Gastrocnemius medialis (tissue), 4 donors: ENCODE measurements at regions not wholly inside any gene's neighbourhood (a gene's known extent, or its start where the extent isn't known, plus 50 kb on each side); places are given as distances from the start of the nearest gene placed in this dataset.

ENCODE experiments used
- ATAC-seq, 2 donors: fragments of 150-250 bp; one replicate each; pipeline ENCODE4 v1.9.1; 2016
- DNase-seq, 2 donors: peaks; one replicate each; pipeline ENCODE4 v3.0.0-alpha.2; 2019
- H3K27ac ChIP-seq, 4 donors: fragments of 200-600 bp; sonication (generic); 1 replicate in 1 of 4; 2 replicates in 3 of 4; pipeline ENCODE4 v1.5.1; 2016 to 2018; ENCODE audit warnings: mild to moderate bottlenecking in 2 of 4, moderate library complexity in 1 of 4
- H3K27me3 ChIP-seq, 3 donors: fragments of 200-600 bp; sonication (generic) in 2 of 3; 1 replicate in 1 of 3; 2 replicates in 2 of 3; pipeline versions ENCODE4 v1.5.1 to v1.6.0; 2016 to 2019; ENCODE audit warnings: mild to moderate bottlenecking in 1 of 3, moderate library complexity in 1 of 3
- H3K36me3 ChIP-seq, 2 donors: fragments of 200-600 bp; sonication (generic) in 1 of 2; one replicate each; pipeline ENCODE4 v1.5.1; 2017 to 2018
- H3K4me1 ChIP-seq, 2 donors: fragments of 200-600 bp; sonication (generic) in 1 of 2; one replicate each; pipeline ENCODE4 v1.5.1; 2016 to 2017; ENCODE audit warnings: mild to moderate bottlenecking in 2 of 2
- H3K4me3 ChIP-seq, 4 donors: fragments of 200-600 bp; sonication (generic) in 3 of 4; 1 replicate in 1 of 4; 2 replicates in 3 of 4; pipeline ENCODE4 v1.5.1; 2016 to 2019; ENCODE audit warnings: mild to moderate bottlenecking in 2 of 4
- H3K9me3 ChIP-seq, 3 donors: fragments of 200-600 bp; sonication (generic) in 2 of 3; 1 replicate in 1 of 3; 2 replicates in 2 of 3; pipeline ENCODE4 v1.5.1; 2016 to 2019
- POLR2A ChIP-seq, 2 donors: fragments of 450-650 bp; IDR thresholded peaks; one replicate each; pipeline ENCODE4 v1.6.1; 2017; ENCODE audit warnings: antibody characterized with exemption in 2 of 2, mild to moderate bottlenecking in 2 of 2, moderate library complexity in 2 of 2
- in situ Hi-C, 4 donors: fragments of 200-750 bp; cut with MboI; loops; one replicate each; pipeline versions ENCODE4 v1.15.0 to v1.8.0; 2017; ENCODE audit warnings: low sequenced_read_pairs in 4 of 4
- intact Hi-C: fragments of 100-400 bp; cut with DNase I; formaldehyde crosslinking; loops from one replicate; pipeline ENCODE4 v1.15.1; 2023; ENCODE audit warnings: low total_unique reads
- TF ChIP-seq, protein P1 (sequence below), 5 experiments: fragments of 450-650 bp in 3 of 5; fragments of 200-600 bp in 2 of 5; sonication (generic) in 2 of 5; IDR thresholded peaks in 4 of 5; conservative IDR thresholded peaks in 1 of 5; 1 replicate in 4 of 5; 2 replicates in 1 of 5; pipeline ENCODE4 v1.5.1; 2016 to 2019; ENCODE audit warnings: antibody characterized with exemption in 5 of 5, mild to moderate bottlenecking in 3 of 5, moderate library complexity in 3 of 5

DNA sequence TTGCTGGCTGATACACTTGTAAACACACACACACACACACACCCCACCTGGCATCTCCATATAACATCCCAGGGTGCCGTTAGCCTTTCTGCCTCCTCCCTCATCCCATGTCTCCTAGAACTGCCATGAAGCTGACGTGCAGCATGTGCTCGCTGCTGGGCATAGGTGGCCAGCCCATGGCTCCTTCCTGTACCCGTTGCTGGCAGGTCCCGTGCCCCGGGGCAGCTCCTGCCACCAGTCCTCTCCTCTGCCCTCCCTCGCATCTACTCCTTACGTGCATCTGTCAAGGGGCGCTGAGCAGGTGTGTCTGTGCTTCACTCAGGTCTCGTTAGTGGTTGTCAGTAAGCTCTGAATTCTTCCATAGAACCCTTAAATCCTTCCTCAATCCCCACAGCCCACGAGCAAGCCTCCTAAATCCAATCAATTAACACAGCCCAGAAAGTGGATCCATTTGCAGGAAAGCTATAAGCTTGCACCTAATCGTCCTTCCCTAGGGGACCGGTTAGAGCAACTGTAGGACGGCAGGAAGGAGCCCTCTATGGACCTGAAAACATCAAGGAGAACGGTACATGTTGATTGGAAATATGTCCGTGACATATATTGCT lies 218.1 kb upstream of the FOXF1 start:
- H3K27me3 ChIP-seq = peaks cover 57 to 80% (median 69%) of the 10 kb centered on the region in 3 donors
- intact Hi-C loops = no loop called here
- H3K27ac ChIP-seq = no peak overlapping the region
- in situ Hi-C loops = no loop called here
- no peaks in the 10 kb centered on the region for H3K36me3 ChIP-seq
- no peak overlapping the region for H3K4me3 ChIP-seq
- DNase-seq = no peak
- H3K4me1 ChIP-seq = no peaks in the 10 kb centered on the region
- ATAC-seq = no peak
- H3K9me3 ChIP-seq = no peaks in the 10 kb centered on the region
- TF ChIP-seq, protein P1, sequence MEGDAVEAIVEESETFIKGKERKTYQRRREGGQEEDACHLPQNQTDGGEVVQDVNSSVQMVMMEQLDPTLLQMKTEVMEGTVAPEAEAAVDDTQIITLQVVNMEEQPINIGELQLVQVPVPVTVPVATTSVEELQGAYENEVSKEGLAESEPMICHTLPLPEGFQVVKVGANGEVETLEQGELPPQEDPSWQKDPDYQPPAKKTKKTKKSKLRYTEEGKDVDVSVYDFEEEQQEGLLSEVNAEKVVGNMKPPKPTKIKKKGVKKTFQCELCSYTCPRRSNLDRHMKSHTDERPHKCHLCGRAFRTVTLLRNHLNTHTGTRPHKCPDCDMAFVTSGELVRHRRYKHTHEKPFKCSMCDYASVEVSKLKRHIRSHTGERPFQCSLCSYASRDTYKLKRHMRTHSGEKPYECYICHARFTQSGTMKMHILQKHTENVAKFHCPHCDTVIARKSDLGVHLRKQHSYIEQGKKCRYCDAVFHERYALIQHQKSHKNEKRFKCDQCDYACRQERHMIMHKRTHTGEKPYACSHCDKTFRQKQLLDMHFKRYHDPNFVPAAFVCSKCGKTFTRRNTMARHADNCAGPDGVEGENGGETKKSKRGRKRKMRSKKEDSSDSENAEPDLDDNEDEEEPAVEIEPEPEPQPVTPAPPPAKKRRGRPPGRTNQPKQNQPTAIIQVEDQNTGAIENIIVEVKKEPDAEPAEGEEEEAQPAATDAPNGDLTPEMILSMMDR (IDR thresholded peaks at IDR 0.05 in 4 of 5, conservative IDR thresholded peaks at IDR 0.05 in 1 of 5) = no peak
- no peak for TF ChIP-seq POLR2A (IDR thresholded peaks at IDR 0.05)

DNA sequence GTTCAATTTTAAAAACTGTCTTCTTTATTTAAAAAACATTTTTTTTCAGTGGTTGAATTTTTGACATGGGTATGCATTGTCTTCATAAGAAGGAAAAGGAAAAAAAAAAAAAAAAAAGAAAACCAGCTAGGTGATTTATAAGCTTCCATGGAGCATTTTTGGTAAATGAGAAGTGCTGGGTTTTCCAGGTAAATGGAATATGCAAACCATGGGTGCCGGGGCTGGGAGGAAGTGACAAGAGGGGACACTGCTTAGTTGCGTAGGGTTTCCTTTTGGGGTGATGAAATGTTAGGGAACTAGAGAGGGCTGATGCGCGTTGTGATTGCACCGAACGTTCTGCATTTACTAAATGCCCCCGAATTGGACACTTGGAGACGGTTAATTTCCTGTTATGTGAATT lies 217.4 kb upstream of the FOXF1 start:
- TF ChIP-seq POLR2A (IDR thresholded peaks at IDR 0.05) = no peak
- TF ChIP-seq, protein P1 (IDR thresholded peaks at IDR 0.05 in 4 of 5, conservative IDR thresholded peaks at IDR 0.05 in 1 of 5) = no peak
- in situ Hi-C loops (no loop called here), intact Hi-C loops (no loop called here)
- ATAC-seq = no peak
- Histone ChIP-seq H3K9me3 (no peaks in the 10 kb centered on the region), H3K36me3 (no peaks in the 10 kb centered on the region), H3K4me1 (no peaks in the 10 kb centered on the region), H3K27ac (no peak overlapping the region), H3K27me3 (peaks cover 55 to 76% (median 68%) of the 10 kb centered on the region in 3 donors), H3K4me3 (no peak overlapping the region)
- no peak for DNase-seq

DNA sequence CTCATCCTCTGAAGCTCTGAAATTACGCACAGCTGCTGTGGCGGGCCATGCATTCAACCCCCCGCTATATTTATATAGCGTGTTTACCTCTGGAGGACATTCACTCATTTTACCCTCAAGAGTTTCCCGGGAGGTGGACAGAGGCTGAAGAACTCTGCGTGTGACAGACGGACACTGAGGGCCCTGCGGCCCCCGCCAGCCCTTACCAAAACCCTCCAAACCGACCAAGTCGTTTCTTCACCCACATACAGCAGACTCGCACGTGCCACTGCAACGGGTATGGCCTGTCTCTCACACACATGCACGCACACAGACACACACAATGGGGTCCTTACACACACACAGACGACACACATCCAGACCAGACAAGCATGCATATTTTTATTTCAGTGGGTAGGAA lies 216.4 kb upstream of the FOXF1 start:
- in situ Hi-C loops = no loop called here
- ATAC-seq (no peak), DNase-seq (no peak)
- intact Hi-C loops = no loop called here
- Histone ChIP-seq H3K36me3 (no peaks in the 10 kb centered on the region), H3K4me3 (no peak overlapping the region), H3K27ac (no peak overlapping the region), H3K27me3 (peaks cover 54 to 73% (median 66%) of the 10 kb centered on the region in 3 donors), H3K4me1 (no peaks in the 10 kb centered on the region), H3K9me3 (no peaks in the 10 kb centered on the region)
- no peak for TF ChIP-seq POLR2A (IDR thresholded peaks at IDR 0.05)
- TF ChIP-seq, protein P1 (IDR thresholded peaks at IDR 0.05 in 4 of 5, conservative IDR thresholded peaks at IDR 0.05 in 1 of 5) = no peak

DNA sequence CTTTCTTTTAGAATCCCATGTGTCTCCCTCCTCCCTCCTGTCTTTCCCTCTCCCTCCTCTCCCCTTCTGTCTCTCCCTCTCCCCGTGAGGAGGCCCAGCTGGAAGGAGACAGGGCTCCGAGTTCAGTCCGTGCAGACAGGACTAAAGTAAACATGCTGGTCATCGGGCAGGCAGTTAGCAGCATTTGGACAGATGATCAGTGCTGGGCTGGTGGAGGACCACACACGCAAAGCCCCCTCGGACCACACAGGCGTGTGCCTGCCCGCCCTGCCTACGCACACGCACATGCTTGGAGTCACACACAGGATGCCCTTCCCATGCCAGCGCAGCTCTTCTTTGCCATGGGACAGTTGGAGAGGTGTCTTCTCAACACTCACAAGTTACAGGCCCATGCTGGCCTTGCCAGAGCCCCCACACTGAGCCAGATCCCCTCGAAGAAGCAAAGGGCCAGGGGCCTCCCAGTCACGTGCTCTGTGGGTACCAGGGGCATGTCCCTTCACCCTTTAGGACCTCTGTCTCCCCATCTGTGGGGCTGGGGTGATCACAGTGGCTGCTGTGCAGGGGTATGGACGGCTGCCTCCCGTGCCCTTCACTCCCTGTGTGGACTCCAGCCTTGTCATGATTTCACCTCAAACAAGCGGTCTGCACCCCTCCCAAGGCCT lies 215.7 kb upstream of the FOXF1 start:
- Histone ChIP-seq H3K4me1 (no peaks in the 10 kb centered on the region), H3K27ac (no peak overlapping the region), H3K27me3 (peaks cover 49 to 71% (median 67%) of the 10 kb centered on the region in 3 donors), H3K36me3 (no peaks in the 10 kb centered on the region), H3K4me3 (no peak overlapping the region), H3K9me3 (no peaks in the 10 kb centered on the region)
- TF ChIP-seq, protein P1 (IDR thresholded peaks at IDR 0.05 in 4 of 5, conservative IDR thresholded peaks at IDR 0.05 in 1 of 5) = no peak
- TF ChIP-seq POLR2A (IDR thresholded peaks at IDR 0.05) = no peak
- no peak for DNase-seq
- no peak for ATAC-seq
- intact Hi-C loops (no loop called here), in situ Hi-C loops (no loop called here)
